PFSK-1 (cell line): ENCODE measurements at regions not wholly inside any gene's neighbourhood (a gene's known extent, or its start where the extent isn't known, plus 50 kb on each side); places are given as distances from the start of the nearest gene placed in this dataset.

Experiments used
- FOXP2 ChIP-seq: optimal IDR thresholded peaks from 2 replicates; pipeline ENCODE3; 2011; ENCODE audit warnings: borderline replicate concordance, control low read depth, inconsistent platforms; ENCODE audit not compliant: insufficient read depth; ENCODE audit errors: extremely low read length, extremely low read depth
- POLR2AphosphoS5 ChIP-seq: IDR thresholded peaks from 2 replicates; pipeline ENCODE4 v1.6.1; 2012; ENCODE audit warnings: low read depth, mild to moderate bottlenecking, control low read depth, low read length, moderate library complexity
- REST ChIP-seq, 2 experiments: IDR thresholded peaks; 2 replicates each; pipeline versions ENCODE4 v1.6.1 to v1.8.0; 2011 to 2012; ENCODE audit warnings: low read depth in 2 of 2, low read length in 2 of 2, control low read depth in 1 of 2, inconsistent platforms in 1 of 2, mild to moderate bottlenecking in 1 of 2, moderate library complexity in 1 of 2; ENCODE audit not compliant: insufficient read depth in 1 of 2
- SIN3A ChIP-seq: IDR thresholded peaks from 2 replicates; pipeline ENCODE4 v1.6.1; 2012; ENCODE audit warnings: mild to moderate bottlenecking, low read length, moderate library complexity, borderline replicate concordance; ENCODE audit not compliant: insufficient read depth
- TAF1 ChIP-seq: IDR thresholded peaks from 2 replicates; pipeline ENCODE4 v1.6.1; 2012; ENCODE audit warnings: low read length, control low read depth, borderline replicate concordance; ENCODE audit not compliant: insufficient read depth

- no peak for TF ChIP-seq TAF1
- TF ChIP-seq POLR2AphosphoS5 = no peak
- TF ChIP-seq SIN3A = no peak
- no peak for TF ChIP-seq REST (IDR thresholded peaks at IDR 0.05; ENCODE audit: insufficient read depth in 1 of 2, low read depth in 2 of 2, low read length in 2 of 2)
- TF ChIP-seq FOXP2 = no peak
Observed at GRCh38 chr3:31077826-31078225, 183.4 kb upstream of the GADL1 start.

- no peak for TF ChIP-seq POLR2AphosphoS5
- TF ChIP-seq SIN3A = no peak
- no peak for TF ChIP-seq FOXP2
- no peak for TF ChIP-seq REST (IDR thresholded peaks at IDR 0.05; ENCODE audit: insufficient read depth in 1 of 2, low read depth in 2 of 2, low read length in 2 of 2)
- TF ChIP-seq TAF1 = no peak
Observed at GRCh38 chr3:31079689-31080088, 185.2 kb upstream of the GADL1 start.

GRCh38 chr3:31081018-31081662 lies 186.7 kb upstream of the GADL1 start:
- no peak for TF ChIP-seq REST (IDR thresholded peaks at IDR 0.05; ENCODE audit: insufficient read depth in 1 of 2, low read depth in 2 of 2, low read length in 2 of 2)
- no peak for TF ChIP-seq TAF1
- no peak for TF ChIP-seq FOXP2
- no peak for TF ChIP-seq POLR2AphosphoS5
- no peak for TF ChIP-seq SIN3A

- TF ChIP-seq SIN3A (no peak), POLR2AphosphoS5 (no peak), REST (IDR thresholded peaks at IDR 0.05; ENCODE audit: insufficient read depth in 1 of 2, low read depth in 2 of 2, low read length in 2 of 2) (no peak), TAF1 (no peak), FOXP2 (no peak)
Observed at GRCh38 chr3:31086148-31086547, 191.7 kb upstream of the GADL1 start.
